Right lobe of liver (tissue), 4 donors: ENCODE measurements at regions not wholly inside any gene's neighbourhood (a gene's known extent, or its start where the extent isn't known, plus 50 kb on each side); places are given as distances from the start of the nearest gene placed in this dataset.

Experiments used
- CTCF ChIP-seq, 4 donors: fragments of 200-600 bp in 3 of 4; fragments of 450-650 bp in 1 of 4; IDR thresholded peaks; one replicate each; pipeline versions ENCODE4 v1.5.1 to v1.8.0; 2016 to 2022; ENCODE audit warnings: antibody characterized with exemption in 4 of 4, mild to moderate bottlenecking in 2 of 4
- POLR2A ChIP-seq: fragments of 450-650 bp; IDR thresholded peaks from one replicate; pipeline ENCODE4 v1.6.1; 2017; ENCODE audit warnings: antibody characterized with exemption, mild to moderate bottlenecking
- donor health status: DM: no; HTN: no; CAD: no.
- donor health status: DM: no; HTN: no; CAD: no.
- donor health status: DM: no; HTN: yes; CAD: no.

GRCh38 chr5:129341306-129341705 is 118.8 kb upstream of the ADAMTS19 start:
- TF ChIP-seq CTCF (IDR thresholded peaks at IDR 0.05): no peak
- TF ChIP-seq POLR2A: no peak
